ENCODE measurements at regions not wholly inside any gene's neighbourhood (a gene's known extent, or its start where the extent isn't known, plus 50 kb on each side); places are given as distances from the start of the nearest gene placed in this dataset.
"Not testable (repeated sequence)": the region's sequence is repeated elsewhere in the genome, so short reads cannot be mapped to it uniquely, and the experiment has no call there.

GRCh38 chrX:84729809-84730208, 227.6 kb upstream of the HDX start:
- Histone ChIP-seq H3K27me3 (ENCODE audit: insufficient read depth, low read length) (no peaks in the 10 kb centered on the region), H3K9ac (ENCODE audit: low read depth, low read length) (no peak overlapping the region), H3K4me3 (ENCODE audit: low read length) (no peak overlapping the region), H3K4me1 (ENCODE audit: insufficient read depth, low read length) (no peaks in the 10 kb centered on the region), H3K9me3 (ENCODE audit: insufficient read depth, low read depth, low read length) (no peaks in the 10 kb centered on the region), H3K36me3 (ENCODE audit: insufficient read depth, low read depth, low read length) (no peaks in the 10 kb centered on the region), H3K27ac (ENCODE audit: low read length) (no peak overlapping the region)

GRCh38 chrX:84735025-84735424, 232.8 kb upstream of the HDX start:
- no peaks in the 10 kb centered on the region for H3K36me3 ChIP-seq (ENCODE audit: insufficient read depth, low read depth, low read length)
- H3K9ac ChIP-seq (ENCODE audit: low read depth, low read length): no peak overlapping the region
- H3K4me3 ChIP-seq (ENCODE audit: low read length): no peak overlapping the region
- H3K27ac ChIP-seq (ENCODE audit: low read length): no peak overlapping the region
- no peaks in the 10 kb centered on the region for H3K27me3 ChIP-seq (ENCODE audit: insufficient read depth, low read length)
- no peaks in the 10 kb centered on the region for H3K9me3 ChIP-seq (ENCODE audit: insufficient read depth, low read depth, low read length)
- H3K4me1 ChIP-seq (ENCODE audit: insufficient read depth, low read length): no peaks in the 10 kb centered on the region

GRCh38 chrX:84737471-84737871, 235.2 kb upstream of the HDX start:
- Histone ChIP-seq H3K4me1 (ENCODE audit: insufficient read depth, low read length) (no peaks in the 10 kb centered on the region), H3K9me3 (ENCODE audit: insufficient read depth, low read depth, low read length) (no peaks in the 10 kb centered on the region), H3K9ac (ENCODE audit: low read depth, low read length) (no peak overlapping the region), H3K36me3 (ENCODE audit: insufficient read depth, low read depth, low read length) (no peaks in the 10 kb centered on the region), H3K4me3 (ENCODE audit: low read length) (no peak overlapping the region), H3K27ac (ENCODE audit: low read length) (no peak overlapping the region), H3K27me3 (ENCODE audit: insufficient read depth, low read length) (no peaks in the 10 kb centered on the region)

DNA sequence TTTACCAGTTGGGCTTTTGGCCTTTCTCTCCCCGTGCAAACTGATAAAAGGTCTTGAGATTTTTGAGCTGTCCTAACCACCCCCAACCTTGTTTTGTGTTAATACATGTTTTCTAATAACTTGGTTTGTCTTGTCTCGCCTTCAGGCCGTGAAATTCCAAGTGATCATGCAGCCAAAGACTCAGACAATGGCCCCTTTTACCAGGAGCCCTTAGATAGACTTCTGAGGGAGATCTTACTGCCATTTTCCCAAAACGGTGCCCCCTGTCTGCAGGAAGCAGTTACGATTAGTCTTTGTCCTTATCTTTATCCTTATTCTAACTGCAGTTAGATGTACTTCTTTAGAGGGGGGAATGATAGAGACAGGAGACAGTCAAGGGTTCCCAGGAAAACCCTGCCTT, 245.3 kb upstream of the HDX start:
- H3K9me3 ChIP-seq (ENCODE audit: insufficient read depth, low read depth, low read length): no peaks in the 10 kb centered on the region
- H3K27ac ChIP-seq (ENCODE audit: low read length): no peak overlapping the region
- H3K9ac ChIP-seq (ENCODE audit: low read depth, low read length): no peak overlapping the region
- no peaks in the 10 kb centered on the region for H3K27me3 ChIP-seq (ENCODE audit: insufficient read depth, low read length)
- H3K4me3 ChIP-seq (ENCODE audit: low read length): no peak overlapping the region
- H3K36me3 ChIP-seq (ENCODE audit: insufficient read depth, low read depth, low read length): no peaks in the 10 kb centered on the region
- H3K4me1 ChIP-seq (ENCODE audit: insufficient read depth, low read length): no peaks in the 10 kb centered on the region

DNA sequence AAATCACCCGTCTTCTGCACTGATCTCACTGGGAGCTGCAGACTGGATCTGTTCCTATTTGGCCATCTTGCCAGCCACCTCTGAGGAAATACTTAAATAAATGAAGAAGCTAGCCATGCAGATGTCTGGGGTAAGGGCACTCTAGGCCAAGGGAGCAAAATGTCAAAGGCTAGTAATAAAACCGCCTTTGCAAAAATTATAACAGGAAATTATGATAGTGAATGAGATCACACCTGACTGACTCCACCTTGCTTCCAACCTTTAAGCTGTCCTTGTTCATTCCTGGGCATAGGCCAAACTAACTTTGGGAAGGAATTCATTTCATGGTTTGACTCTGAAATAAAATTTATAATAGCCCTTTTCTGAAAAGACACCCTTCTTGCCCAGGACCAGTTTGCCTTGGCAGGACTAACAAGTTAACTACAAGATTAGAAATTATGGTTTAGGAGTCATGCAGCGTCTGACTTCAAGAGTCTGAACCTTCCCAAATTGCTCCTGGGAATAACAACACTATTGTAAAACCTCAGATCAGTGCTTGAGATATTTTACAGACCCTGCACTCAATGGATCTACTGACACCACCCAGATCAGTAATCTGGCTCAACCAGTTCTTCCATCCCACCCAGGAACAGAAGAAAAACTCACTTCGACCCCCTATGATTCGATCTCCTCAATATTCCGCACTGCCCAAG, 246.9 kb upstream of the HDX start:
- no peaks in the 10 kb centered on the region for H3K27me3 ChIP-seq (ENCODE audit: insufficient read depth, low read length)

DNA sequence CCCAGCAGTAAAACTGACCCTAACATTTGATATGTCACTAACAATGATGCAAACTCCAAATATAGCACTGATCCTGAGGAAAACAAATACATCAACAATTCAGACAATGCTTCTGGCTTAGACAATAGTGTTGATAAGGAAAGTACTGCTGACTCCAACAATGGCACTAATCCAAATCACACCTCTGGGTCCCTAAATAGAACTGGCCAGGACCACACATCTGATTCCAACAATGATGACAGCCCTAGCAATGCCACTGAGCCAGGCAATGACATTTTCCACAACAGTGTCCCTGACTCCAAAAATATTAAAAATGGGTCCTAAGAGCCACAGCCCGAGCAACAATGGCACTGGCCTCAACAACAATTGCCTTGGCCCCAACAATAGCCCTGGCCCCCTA, 243.1 kb upstream of the APOOL start:
- H3K4me3 ChIP-seq (ENCODE audit: low read length): no peak overlapping the region
- H3K9me3 ChIP-seq (ENCODE audit: insufficient read depth, low read depth, low read length): no peaks in the 10 kb centered on the region
- H3K27ac ChIP-seq (ENCODE audit: low read length): no peak overlapping the region
- H3K27me3 ChIP-seq (ENCODE audit: insufficient read depth, low read length): no peaks in the 10 kb centered on the region
- no peaks in the 10 kb centered on the region for H3K36me3 ChIP-seq (ENCODE audit: insufficient read depth, low read depth, low read length)
- no peaks in the 10 kb centered on the region for H3K4me1 ChIP-seq (ENCODE audit: insufficient read depth, low read length)
- H3K9ac ChIP-seq (ENCODE audit: low read depth, low read length): no peak overlapping the region

More for the DNA sequence above, 246.9 kb upstream of the HDX start:
- Histone ChIP-seq H3K9ac (ENCODE audit: low read depth, low read length) (no peak overlapping the region), H3K27ac (ENCODE audit: low read length) (no peak overlapping the region), H3K4me1 (ENCODE audit: insufficient read depth, low read length) (no peaks in the 10 kb centered on the region), H3K36me3 (ENCODE audit: insufficient read depth, low read depth, low read length) (no peaks in the 10 kb centered on the region), H3K4me3 (ENCODE audit: low read length) (no peak overlapping the region), H3K9me3 (ENCODE audit: insufficient read depth, low read depth, low read length) (no peaks in the 10 kb centered on the region)

GRCh38 chrX:84796321-84796720, 207.4 kb upstream of the APOOL start:
- H3K9ac ChIP-seq (ENCODE audit: low read depth, low read length): no peak overlapping the region
- no peaks in the 10 kb centered on the region for H3K4me1 ChIP-seq (ENCODE audit: insufficient read depth, low read length)
- no peak overlapping the region for H3K27ac ChIP-seq (ENCODE audit: low read length)
- H3K27me3 ChIP-seq (ENCODE audit: insufficient read depth, low read length): no peaks in the 10 kb centered on the region
- no peaks in the 10 kb centered on the region for H3K36me3 ChIP-seq (ENCODE audit: insufficient read depth, low read depth, low read length)
- H3K9me3 ChIP-seq (ENCODE audit: insufficient read depth, low read depth, low read length): no peaks in the 10 kb centered on the region
- no peak overlapping the region for H3K4me3 ChIP-seq (ENCODE audit: low read length)

- H3K4me1 ChIP-seq (ENCODE audit: insufficient read depth, low read length): no peaks in the 10 kb centered on the region
- no peak overlapping the region for H3K9ac ChIP-seq (ENCODE audit: low read depth, low read length)
- no peak overlapping the region for H3K27ac ChIP-seq (ENCODE audit: low read length)
- no peaks in the 10 kb centered on the region for H3K9me3 ChIP-seq (ENCODE audit: insufficient read depth, low read depth, low read length)
- H3K4me3 ChIP-seq (ENCODE audit: low read length): no peak overlapping the region
- H3K36me3 ChIP-seq (ENCODE audit: insufficient read depth, low read depth, low read length): no peaks in the 10 kb centered on the region
- no peaks in the 10 kb centered on the region for H3K27me3 ChIP-seq (ENCODE audit: insufficient read depth, low read length)
These were observed 172.8 kb upstream of the APOOL start for GRCh38 chrX:84830836-84831235.

GRCh38 chrX:84846541-84846940, 157.1 kb upstream of the APOOL start:
- H3K9ac ChIP-seq (ENCODE audit: low read depth, low read length); H3K4me1 ChIP-seq (ENCODE audit: insufficient read depth, low read length); H3K4me3 ChIP-seq (ENCODE audit: low read length); H3K27me3 ChIP-seq (ENCODE audit: insufficient read depth, low read length); H3K9me3 ChIP-seq (ENCODE audit: insufficient read depth, low read depth, low read length); H3K27ac ChIP-seq (ENCODE audit: low read length); H3K36me3 ChIP-seq (ENCODE audit: insufficient read depth, low read depth, low read length): not testable (repeated sequence)

DNA sequence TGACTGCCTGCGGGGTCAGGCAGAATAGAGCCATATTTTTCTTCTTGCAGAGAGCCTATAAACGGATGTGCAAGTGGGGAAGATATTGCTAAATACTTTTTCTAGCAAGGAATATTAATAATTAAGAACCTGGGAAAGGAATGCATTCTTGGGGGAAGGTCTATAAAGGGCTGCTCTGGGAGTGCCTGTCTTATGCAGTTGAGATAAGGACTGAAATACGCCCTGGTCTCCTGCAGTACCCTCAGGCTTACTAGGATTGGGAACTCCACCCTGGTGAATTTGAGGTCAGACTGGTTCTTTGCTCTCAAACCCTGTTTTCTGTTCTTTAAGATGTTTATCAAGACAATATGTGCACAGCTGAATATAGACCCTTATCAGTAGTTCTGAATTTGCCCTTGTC, 152.5 kb upstream of the APOOL start:
- H3K9ac ChIP-seq (ENCODE audit: low read depth, low read length); H3K9me3 ChIP-seq (ENCODE audit: insufficient read depth, low read depth, low read length); H3K4me3 ChIP-seq (ENCODE audit: low read length); H3K36me3 ChIP-seq (ENCODE audit: insufficient read depth, low read depth, low read length); H3K27me3 ChIP-seq (ENCODE audit: insufficient read depth, low read length); H3K4me1 ChIP-seq (ENCODE audit: insufficient read depth, low read length); H3K27ac ChIP-seq (ENCODE audit: low read length): not testable (repeated sequence)

- not testable (repeated sequence) for H3K4me1 ChIP-seq (ENCODE audit: insufficient read depth, low read length); H3K9ac ChIP-seq (ENCODE audit: low read depth, low read length); H3K27ac ChIP-seq (ENCODE audit: low read length); H3K4me3 ChIP-seq (ENCODE audit: low read length); H3K9me3 ChIP-seq (ENCODE audit: insufficient read depth, low read depth, low read length); H3K36me3 ChIP-seq (ENCODE audit: insufficient read depth, low read depth, low read length); H3K27me3 ChIP-seq (ENCODE audit: insufficient read depth, low read length)
These were observed 146.9 kb upstream of the APOOL start for GRCh38 chrX:84856791-84857190.

- not testable (repeated sequence) for H3K36me3 ChIP-seq (ENCODE audit: insufficient read depth, low read depth, low read length); H3K27ac ChIP-seq (ENCODE audit: low read length); H3K9me3 ChIP-seq (ENCODE audit: insufficient read depth, low read depth, low read length); H3K9ac ChIP-seq (ENCODE audit: low read depth, low read length); H3K27me3 ChIP-seq (ENCODE audit: insufficient read depth, low read length); H3K4me1 ChIP-seq (ENCODE audit: insufficient read depth, low read length); H3K4me3 ChIP-seq (ENCODE audit: low read length)
These were observed 144.9 kb upstream of the APOOL start for GRCh38 chrX:84858771-84859170.
